ENCODE measurements at regions not wholly inside any gene's neighbourhood (a gene's known extent, or its start where the extent isn't known, plus 50 kb on each side); places are given as distances from the start of the nearest gene placed in this dataset.
"Not testable (repeated sequence)": the region's sequence is repeated elsewhere in the genome, so short reads cannot be mapped to it uniquely, and the experiment has no call there.

GRCh38 chr1:74951981-74952380 lies 182.2 kb upstream of the LHX8 start:
- not testable (repeated sequence) for TF ChIP-seq EZH2phosphoT487 (IDR thresholded peaks at IDR 0.05; ENCODE audit: insufficient read depth, low read depth); EZH2 (IDR thresholded peaks at IDR 0.05; ENCODE audit: insufficient read depth, poor library complexity, severe bottlenecking)
